Hematopoietic multipotent progenitor cell treated with erythropoietin and hydrocortisone succinate and interleukin-3 and kit ligand, for 6 days (in vitro differentiated cells): ENCODE measurements at regions not wholly inside any gene's neighbourhood (a gene's known extent, or its start where the extent isn't known, plus 50 kb on each side); places are given as distances from the start of the nearest gene placed in this dataset.
"Not testable (repeated sequence)": the region's sequence is repeated elsewhere in the genome, so short reads cannot be mapped to it uniquely, and the experiment has no call there.

Experiments
- DNase-seq: peaks from one replicate; pipeline ENCODE4 v3.0.0-alpha.2; 2015

GRCh38 chr2:236776695-236777251 lies 207.1 kb downstream of the ACKR3 start:
- no peak for DNase-seq

- DNase-seq, result no peak
Observed at GRCh38 chr2:236777408-236777807, 207.8 kb downstream of the ACKR3 start.

GRCh38 chr2:236781933-236782816 lies 212.6 kb downstream of the ACKR3 start:
- no peak for DNase-seq

GRCh38 chr2:236782938-236783337 lies 213.3 kb downstream of the ACKR3 start:
- no peak for DNase-seq

GRCh38 chr2:236783417-236784020 lies 213.9 kb downstream of the ACKR3 start:
- DNase-seq, result no peak

- no peak for DNase-seq
Observed at GRCh38 chr2:236785611-236786057, 216.0 kb downstream of the ACKR3 start.

GRCh38 chr2:236786751-236787150 lies 217.1 kb downstream of the ACKR3 start:
- DNase-seq, result no peak

GRCh38 chr2:236787376-236787775 lies 217.8 kb downstream of the ACKR3 start:
- DNase-seq, result not testable (repeated sequence)

- DNase-seq, result no peak
Observed at GRCh38 chr2:236787885-236788284, 218.3 kb downstream of the ACKR3 start.

- no peak for DNase-seq
Observed at GRCh38 chr2:236790963-236791362, 221.3 kb downstream of the ACKR3 start.

- DNase-seq, result no peak
Observed at GRCh38 chr2:236793023-236794011, 223.7 kb downstream of the ACKR3 start.

GRCh38 chr2:236794176-236794957 lies 224.7 kb downstream of the ACKR3 start:
- DNase-seq, result no peak

- no peak for DNase-seq
Observed at GRCh38 chr2:236795169-236795860, 225.7 kb downstream of the ACKR3 start.

- DNase-seq, result no peak
Observed at GRCh38 chr2:236795861-236796219, 226.2 kb downstream of the ACKR3 start.

GRCh38 chr2:236796236-236796635 lies 226.6 kb downstream of the ACKR3 start:
- no peak for DNase-seq

GRCh38 chr2:236797411-236797810 lies 227.8 kb downstream of the ACKR3 start:
- DNase-seq, result no peak

- no peak for DNase-seq
Observed at GRCh38 chr2:236798491-236798890, 228.9 kb downstream of the ACKR3 start.

GRCh38 chr2:236799391-236800026 lies 229.9 kb downstream of the ACKR3 start:
- DNase-seq, result no peak

GRCh38 chr2:236802862-236803261 lies 233.2 kb downstream of the ACKR3 start:
- DNase-seq, result no peak

- no peak for DNase-seq
Observed at GRCh38 chr2:236803621-236804020, 234.0 kb downstream of the ACKR3 start.
